Ovary (tissue), 7 donors: ENCODE measurements at regions not wholly inside any gene's neighbourhood (a gene's known extent, or its start where the extent isn't known, plus 50 kb on each side); places are given as distances from the start of the nearest gene placed in this dataset.

Experiments
- DNase-seq, 5 donors: peaks; one replicate each; pipeline ENCODE4 v3.0.0-alpha.2; 2019 to 2020
- H3K27ac ChIP-seq, 2 donors: fragments of 200-600 bp; one replicate each; pipeline versions ENCODE4 v1.5.1 to v1.8.0; 2019 to 2022
- H3K27me3 ChIP-seq: fragments of 200-600 bp; one replicate; pipeline ENCODE4 v1.8.0; 2022
- H3K36me3 ChIP-seq: fragments of 200-600 bp; sonication (generic); one replicate; pipeline ENCODE4 v1.5.1; 2019
- H3K4me1 ChIP-seq: one replicate; pipeline ENCODE4 v1.8.1; 2013; ENCODE audit warnings: mild to moderate bottlenecking, moderate library complexity; ENCODE audit not compliant: insufficient read depth
- H3K4me3 ChIP-seq: fragments of 200-600 bp; sonication (generic); one replicate; pipeline ENCODE4 v1.5.1; 2017
- H3K9me3 ChIP-seq, 2 donors: fragments of 200-600 bp in 1 of 2; sonication (generic) in 1 of 2; one replicate each; pipeline versions ENCODE4 v1.5.1 to v1.8.1; 2013 to 2019; ENCODE audit warnings: mild to moderate bottlenecking in 1 of 2, moderate library complexity in 1 of 2
- EP300 ChIP-seq: sonication (generic); formaldehyde crosslinking; IDR thresholded peaks from one replicate; pipeline ENCODE4 v1.6.1; 2017; ENCODE audit warnings: antibody characterized with exemption
- POLR2A ChIP-seq: fragments of 450-650 bp; IDR thresholded peaks from one replicate; pipeline ENCODE4 v1.6.1; 2017; ENCODE audit warnings: antibody characterized with exemption, mild to moderate bottlenecking, moderate library complexity
- WGBS, 3 donors: extraction: QIAGEN DNeasy Blood & Tissue Kit in 1 of 3; methylation state at CpG; one replicate each; pipeline versions ENCODE4 v1.1.5 to v1.1.7; 2013 to 2017; 5-methylcytosine and 5-hydroxymethylcytosine counted together
- intact Hi-C, 4 donors: fragments of 100-400 bp; cut with DNase I; formaldehyde crosslinking; loops; one replicate each; pipeline versions ENCODE4 v1.11.0 to v1.15.1; 2022 to 2023
- TF ChIP-seq, protein P1 (sequence below), 3 donors: fragments of 450-650 bp in 2 of 3; fragments of 200-600 bp in 1 of 3; IDR thresholded peaks; one replicate each; pipeline versions ENCODE4 v1.5.1 to v1.8.0; 2016 to 2022; ENCODE audit warnings: antibody characterized with exemption in 3 of 3, mild to moderate bottlenecking in 1 of 3
- donor health status: DM: no; HTN: no; CAD: no; lungs with moderate emphysema.
- donor health status: DM: no; HTN: no; CAD: no.
- donor health status: Bipolar disorder and iron deficiency.
- donor health status: DM: no; HTN: no; CAD: no.
- donor health status: DM: yes; HTN: yes; CAD: no.

DNA sequence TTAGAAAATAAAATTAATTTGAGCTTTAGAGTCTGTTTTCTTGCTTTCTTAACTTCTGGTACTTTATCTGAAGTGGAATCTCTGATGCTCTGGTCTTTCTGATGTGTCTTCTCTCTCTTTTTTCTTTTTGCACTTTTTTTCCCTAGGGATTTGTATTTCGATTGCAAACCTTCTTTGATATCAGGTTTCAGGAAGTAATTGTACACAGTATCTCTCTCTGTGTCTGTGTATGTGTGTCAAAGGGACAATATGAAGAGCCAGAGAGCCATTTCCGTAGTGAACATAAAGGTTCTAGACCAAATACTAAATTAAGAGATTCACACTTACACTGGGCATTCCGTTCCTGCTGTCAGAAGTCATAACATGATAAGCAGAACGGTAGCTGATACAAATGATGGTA lies 325.0 kb downstream of the PCDH7 start:
- no peak for DNase-seq
- H3K27ac ChIP-seq = no peak overlapping the region
- WGBS, 3 donors = 46 to 48% (median 48%) methylated on average over 4 of the region's 4 CpGs
- no peaks in the 10 kb centered on the region for H3K27me3 ChIP-seq
- no peaks in the 10 kb centered on the region for H3K9me3 ChIP-seq
- H3K4me1 ChIP-seq = no peaks in the 10 kb centered on the region
- intact Hi-C loops = no loop called here
- no peaks in the 10 kb centered on the region for H3K36me3 ChIP-seq
- no peak overlapping the region for H3K4me3 ChIP-seq
- TF ChIP-seq, protein P1, sequence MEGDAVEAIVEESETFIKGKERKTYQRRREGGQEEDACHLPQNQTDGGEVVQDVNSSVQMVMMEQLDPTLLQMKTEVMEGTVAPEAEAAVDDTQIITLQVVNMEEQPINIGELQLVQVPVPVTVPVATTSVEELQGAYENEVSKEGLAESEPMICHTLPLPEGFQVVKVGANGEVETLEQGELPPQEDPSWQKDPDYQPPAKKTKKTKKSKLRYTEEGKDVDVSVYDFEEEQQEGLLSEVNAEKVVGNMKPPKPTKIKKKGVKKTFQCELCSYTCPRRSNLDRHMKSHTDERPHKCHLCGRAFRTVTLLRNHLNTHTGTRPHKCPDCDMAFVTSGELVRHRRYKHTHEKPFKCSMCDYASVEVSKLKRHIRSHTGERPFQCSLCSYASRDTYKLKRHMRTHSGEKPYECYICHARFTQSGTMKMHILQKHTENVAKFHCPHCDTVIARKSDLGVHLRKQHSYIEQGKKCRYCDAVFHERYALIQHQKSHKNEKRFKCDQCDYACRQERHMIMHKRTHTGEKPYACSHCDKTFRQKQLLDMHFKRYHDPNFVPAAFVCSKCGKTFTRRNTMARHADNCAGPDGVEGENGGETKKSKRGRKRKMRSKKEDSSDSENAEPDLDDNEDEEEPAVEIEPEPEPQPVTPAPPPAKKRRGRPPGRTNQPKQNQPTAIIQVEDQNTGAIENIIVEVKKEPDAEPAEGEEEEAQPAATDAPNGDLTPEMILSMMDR (IDR thresholded peaks at IDR 0.05) = no peak
- TF ChIP-seq EP300 = no peak
- no peak for TF ChIP-seq POLR2A

DNA sequence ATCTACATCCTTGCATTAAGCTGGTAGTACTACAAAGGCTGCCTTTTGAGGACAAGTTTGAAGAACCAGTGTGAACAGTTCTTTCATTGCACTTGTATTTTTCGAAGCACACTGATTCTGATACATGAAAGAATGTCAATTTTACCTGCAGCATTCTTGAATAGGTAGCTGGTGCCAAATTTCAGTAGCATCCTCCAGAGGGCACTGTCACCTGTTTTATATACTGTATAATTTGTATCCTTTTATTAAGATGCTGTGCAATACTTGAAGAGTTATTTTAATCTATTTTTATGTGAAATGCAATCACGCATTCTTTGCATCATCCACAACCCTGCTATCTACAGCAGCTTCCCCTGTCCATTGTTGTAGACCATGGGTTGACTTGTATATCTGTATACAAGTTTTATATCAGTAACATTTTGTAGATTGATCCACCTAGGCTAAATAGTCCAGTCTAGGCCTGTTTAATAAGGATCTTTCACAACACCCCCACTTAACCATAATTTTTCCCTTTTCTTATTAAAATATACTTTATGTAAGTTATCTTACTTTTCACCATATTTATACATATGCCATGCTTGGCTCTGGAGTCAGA lies 325.7 kb downstream of the PCDH7 start:
- Histone ChIP-seq H3K4me1 (no peaks in the 10 kb centered on the region), H3K9me3 (no peaks in the 10 kb centered on the region), H3K27ac (no peak overlapping the region), H3K4me3 (no peak overlapping the region), H3K36me3 (no peaks in the 10 kb centered on the region), H3K27me3 (no peaks in the 10 kb centered on the region)
- no peak for DNase-seq
- intact Hi-C loops = no loop called here
- 59 to 65% (median 60%) methylated on average over 2 of the region's 2 CpGs for WGBS, 3 donors
- no peak for TF ChIP-seq POLR2A
- TF ChIP-seq, protein P1 (IDR thresholded peaks at IDR 0.05) = no peak
- no peak for TF ChIP-seq EP300

DNA sequence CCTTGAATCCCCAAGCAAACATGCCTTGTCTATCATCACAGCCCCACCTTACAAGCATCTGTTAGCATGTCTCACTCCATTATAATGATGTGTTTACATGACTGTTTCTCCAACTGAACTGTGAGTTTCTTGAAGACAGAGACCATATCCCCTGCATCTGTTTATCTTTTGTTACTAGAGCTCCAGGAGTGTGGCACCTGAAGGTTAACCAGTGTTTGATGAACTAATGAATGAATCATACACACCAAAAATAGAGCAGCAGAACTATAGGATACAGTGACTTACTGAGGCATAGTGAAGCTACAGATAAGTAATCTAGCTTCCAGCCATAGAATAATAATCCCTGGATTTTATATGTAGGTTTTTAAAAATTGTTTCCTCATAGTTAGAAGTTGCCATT lies 331.0 kb downstream of the PCDH7 start:
- no peaks in the 10 kb centered on the region for H3K9me3 ChIP-seq
- H3K27ac ChIP-seq = no peak overlapping the region
- no peaks in the 10 kb centered on the region for H3K27me3 ChIP-seq
- DNase-seq = no peak
- TF ChIP-seq, protein P1 (IDR thresholded peaks at IDR 0.05) = no peak
- TF ChIP-seq EP300 (no peak), POLR2A (no peak)
- no peak overlapping the region for H3K4me3 ChIP-seq
- intact Hi-C loops = no loop called here
- H3K4me1 ChIP-seq = no peaks in the 10 kb centered on the region
- no peaks in the 10 kb centered on the region for H3K36me3 ChIP-seq

DNA sequence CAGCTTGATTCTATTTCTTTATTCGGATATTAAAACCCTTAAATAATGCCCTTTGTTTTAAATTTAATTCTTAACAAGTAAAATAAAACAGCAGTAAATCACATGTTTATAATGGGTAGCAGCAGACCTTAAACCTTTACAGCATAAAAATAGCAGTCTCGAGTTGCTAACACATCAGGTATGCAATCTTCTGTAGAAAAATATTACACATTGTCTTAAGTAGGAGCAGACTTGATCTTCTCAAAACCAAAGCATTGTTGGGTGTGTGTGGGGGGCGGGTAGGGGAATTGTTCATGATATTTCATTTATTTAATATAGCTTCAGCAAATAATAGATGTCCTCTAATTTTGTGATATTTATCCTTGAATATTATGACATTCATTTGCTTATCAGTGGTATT lies 331.4 kb downstream of the PCDH7 start:
- intact Hi-C loops = no loop called here
- H3K27ac ChIP-seq = no peak overlapping the region
- no peaks in the 10 kb centered on the region for H3K27me3 ChIP-seq
- no peak overlapping the region for H3K4me3 ChIP-seq
- TF ChIP-seq, protein P1 (IDR thresholded peaks at IDR 0.05) = no peak
- TF ChIP-seq EP300 (no peak), POLR2A (no peak)
- no peaks in the 10 kb centered on the region for H3K9me3 ChIP-seq
- no peaks in the 10 kb centered on the region for H3K36me3 ChIP-seq
- H3K4me1 ChIP-seq = no peaks in the 10 kb centered on the region
- no peak for DNase-seq
- 27 to 44% (median 42%) methylated on average over 3 of the region's 3 CpGs for WGBS, 3 donors
